Smooth muscle cell (in vitro differentiated cells): ENCODE measurements at regions not wholly inside any gene's neighbourhood (a gene's known extent, or its start where the extent isn't known, plus 50 kb on each side); places are given as distances from the start of the nearest gene placed in this dataset.

Source experiments
- DNase-seq: peaks from one replicate; lab custom pipeline; 2025; ENCODE audit not compliant: unreplicated experiment; lab: John Stamatoyannopoulos, UW
- H2AFZ ChIP-seq: fragments of 200-600 bp; sonication (generic); 2 replicates; pipeline ENCODE4 v1.6.0; 2016; ENCODE audit warnings: antibody characterized with exemption, low read depth, mild to moderate bottlenecking
- H3F3A ChIP-seq: fragments of 200-600 bp; sonication (generic); 2 replicates; pipeline ENCODE4 v1.6.0; 2017; ENCODE audit warnings: antibody characterized with exemption, low read depth
- H3K27ac ChIP-seq: fragments of 200-600 bp; sonication (generic); 2 replicates; pipeline ENCODE4 v1.5.1; 2016; ENCODE audit warnings: low read depth, mild to moderate bottlenecking
- H3K27me3 ChIP-seq: fragments of 200-600 bp; sonication (generic); 2 replicates; pipeline ENCODE4 v1.6.1; 2016; ENCODE audit warnings: low read depth, mild to moderate bottlenecking
- H3K36me3 ChIP-seq: fragments of 200-600 bp; sonication (generic); 2 replicates; pipeline ENCODE4 v1.5.1; 2016; ENCODE audit warnings: low read depth
- H3K4me1 ChIP-seq: fragments of 200-600 bp; sonication (generic); 2 replicates; pipeline ENCODE4 v1.5.1; 2016; ENCODE audit warnings: low read depth
- H3K4me2 ChIP-seq: fragments of 200-600 bp; sonication (generic); 2 replicates; pipeline ENCODE4 v1.6.0; 2016; ENCODE audit warnings: mild to moderate bottlenecking
- H3K4me3 ChIP-seq: fragments of 200-600 bp; sonication (generic); 2 replicates; pipeline ENCODE4 v1.5.1; 2016; ENCODE audit warnings: mild to moderate bottlenecking
- H3K79me2 ChIP-seq: fragments of 200-600 bp; sonication (generic); 2 replicates; pipeline ENCODE4 v1.6.0; 2016; ENCODE audit warnings: low read depth, mild to moderate bottlenecking
- H3K9ac ChIP-seq: fragments of 200-600 bp; sonication (generic); 2 replicates; pipeline ENCODE4 v1.6.0; 2016; ENCODE audit warnings: low read depth
- H3K9me3 ChIP-seq: fragments of 200-600 bp; sonication (generic); replicated peaks from 2 replicates; pipeline ENCODE4 v1.5.1; 2016; ENCODE audit warnings: low read depth
- H4K20me1 ChIP-seq: fragments of 200-600 bp; sonication (generic); 2 replicates; pipeline ENCODE4 v1.6.0; 2016; ENCODE audit warnings: low read depth
- CTCF ChIP-seq: fragments of 200-600 bp; sonication (generic); IDR thresholded peaks from 2 replicates; pipeline ENCODE4 v1.5.1; 2017; ENCODE audit warnings: borderline replicate concordance, mild to moderate bottlenecking, antibody characterized with exemption; ENCODE audit not compliant: insufficient read depth, poor library complexity, severe bottlenecking
- whole genome bisulfite sequencing: methylation state at CpG from one replicate; pipeline ENCODE4 v1.1.7; 2016; ENCODE audit warnings: low lambda C conversion rate; 5-methylcytosine and 5-hydroxymethylcytosine counted together

- no peak for TF ChIP-seq CTCF
- no peaks in the 10 kb centered on the region for H3K36me3 ChIP-seq
- no peak overlapping the region for H2AFZ ChIP-seq
- H3K4me1 ChIP-seq: peaks cover 44% of the 10 kb centered on the region
- H3K4me3 ChIP-seq: no peak overlapping the region
- no peaks in the 10 kb centered on the region for H4K20me1 ChIP-seq
- H3K4me2 ChIP-seq: no peak overlapping the region
- H3F3A ChIP-seq: no peaks in the 10 kb centered on the region
- no peaks in the 10 kb centered on the region for H3K79me2 ChIP-seq
- no peaks in the 10 kb centered on the region for H3K9me3 ChIP-seq
- no peak overlapping the region for H3K9ac ChIP-seq
- 31% methylated on average over 3 of the region's 3 CpGs for WGBS
- H3K27me3 ChIP-seq: no peaks in the 10 kb centered on the region
- DNase-seq: no peak
- no peak overlapping the region for H3K27ac ChIP-seq
These were observed 58.9 kb downstream of the OLFML3 start for GRCh38 chr1:114037962-114038816.
